ENCODE measurements at regions not wholly inside any gene's neighbourhood (a gene's known extent, or its start where the extent isn't known, plus 50 kb on each side); places are given as distances from the start of the nearest gene placed in this dataset.
A peak's percentile ranks its signal among the peaks of the same experiment; 100 is the strongest.
"Not testable (repeated sequence)": the region's sequence is repeated elsewhere in the genome, so short reads cannot be mapped to it uniquely, and the experiment has no call there.

- Histone ChIP-seq H3K4me3 (ENCODE audit: low read length) (no peak overlapping the region), H3K9ac (ENCODE audit: low read length) (no peak overlapping the region), H3K27ac (ENCODE audit: low read depth, low read length) (no peak overlapping the region), H3K23ac (ENCODE audit: low read length) (no peak overlapping the region), H3K4me2 (ENCODE audit: low read length) (no peak overlapping the region), H3K36me3 (ENCODE audit: control insufficient read depth, insufficient read depth, low read length) (no peaks in the 10 kb centered on the region), H2AK5ac (ENCODE audit: low read length) (no peak overlapping the region), H3K4ac (ENCODE audit: low read depth, low read length) (no peak overlapping the region), H4K5ac (ENCODE audit: low read length) (no peak overlapping the region), H4K8ac (ENCODE audit: low read depth, low read length) (no peak overlapping the region), H3K56ac (ENCODE audit: low read length) (no peak overlapping the region), H3K18ac (ENCODE audit: low read length) (no peak overlapping the region), H2BK120ac (ENCODE audit: low read depth, low read length) (no peak overlapping the region), H3K4me1 (ENCODE audit: control insufficient read depth, low read depth, low read length) (no peaks in the 10 kb centered on the region), H3K27me3 (ENCODE audit: insufficient read depth, low read length, poor library complexity) (no peaks in the 10 kb centered on the region), H3K79me1 (ENCODE audit: low read length) (no peaks in the 10 kb centered on the region), H2BK15ac (replicated peaks; ENCODE audit: low read depth) (no peak overlapping the region), H3K79me2 (ENCODE audit: control insufficient read depth, insufficient read depth, low read length) (no peaks in the 10 kb centered on the region), H2BK5ac (ENCODE audit: low read length) (no peak overlapping the region)
- no peak for DNase-seq
- WGBS (ENCODE audit: extremely low coverage, insufficient coverage, low lambda C conversion rate) = no CpG with 5 or more reads among the region's 2 CpGs
Measured at GRCh38 chr3:177890359-177890683, 645.9 kb upstream of the KCNMB2 start.

GRCh38 chr3:177891569-177891968 is 644.7 kb upstream of the KCNMB2 start:
- not testable (repeated sequence) for H3K56ac ChIP-seq (ENCODE audit: low read length); H3K4me1 ChIP-seq (ENCODE audit: control insufficient read depth, low read depth, low read length); H3K4ac ChIP-seq (ENCODE audit: low read depth, low read length); H3K4me2 ChIP-seq (ENCODE audit: low read length); H2BK5ac ChIP-seq (ENCODE audit: low read length); H3K4me3 ChIP-seq (ENCODE audit: low read length); H2BK120ac ChIP-seq (ENCODE audit: low read depth, low read length); H3K9ac ChIP-seq (ENCODE audit: low read length); H2BK15ac ChIP-seq (replicated peaks; ENCODE audit: low read depth); H2AK5ac ChIP-seq (ENCODE audit: low read length); H3K36me3 ChIP-seq (ENCODE audit: control insufficient read depth, insufficient read depth, low read length); H3K79me2 ChIP-seq (ENCODE audit: control insufficient read depth, insufficient read depth, low read length); H3K27ac ChIP-seq (ENCODE audit: low read depth, low read length); H3K23ac ChIP-seq (ENCODE audit: low read length); H4K5ac ChIP-seq (ENCODE audit: low read length); H3K79me1 ChIP-seq (ENCODE audit: low read length); H3K18ac ChIP-seq (ENCODE audit: low read length); H4K8ac ChIP-seq (ENCODE audit: low read depth, low read length); DNase-seq; H3K27me3 ChIP-seq (ENCODE audit: insufficient read depth, low read length, poor library complexity)
- WGBS (ENCODE audit: extremely low coverage, insufficient coverage, low lambda C conversion rate) = no CpG with 5 or more reads among the region's 29 CpGs

GRCh38 chr3:177893331-177893730 is 642.9 kb upstream of the KCNMB2 start:
- Histone ChIP-seq H3K23ac (ENCODE audit: low read length) (no peak overlapping the region), H3K79me2 (ENCODE audit: control insufficient read depth, insufficient read depth, low read length) (no peaks in the 10 kb centered on the region)
- peak; percentile 46 for DNase-seq

GRCh38 chr3:177894081-177894728 is 642.0 kb upstream of the KCNMB2 start:
- Histone ChIP-seq H2BK15ac (replicated peaks; ENCODE audit: low read depth) (no peak overlapping the region), H3K18ac (ENCODE audit: low read length) (no peak overlapping the region), H4K5ac (ENCODE audit: low read length) (no peak overlapping the region), H4K8ac (ENCODE audit: low read depth, low read length) (no peak overlapping the region), H3K4me1 (ENCODE audit: control insufficient read depth, low read depth, low read length) (no peaks in the 10 kb centered on the region), H2AK5ac (ENCODE audit: low read length) (no peak overlapping the region), H3K27ac (ENCODE audit: low read depth, low read length) (no peak overlapping the region), H3K4me2 (ENCODE audit: low read length) (no peak overlapping the region), H3K4ac (ENCODE audit: low read depth, low read length) (no peak overlapping the region), H3K9ac (ENCODE audit: low read length) (no peak overlapping the region), H3K79me2 (ENCODE audit: control insufficient read depth, insufficient read depth, low read length) (no peaks in the 10 kb centered on the region), H3K4me3 (ENCODE audit: low read length) (no peak overlapping the region), H3K27me3 (ENCODE audit: insufficient read depth, low read length, poor library complexity) (no peaks in the 10 kb centered on the region), H3K23ac (ENCODE audit: low read length) (no peak overlapping the region), H2BK120ac (ENCODE audit: low read depth, low read length) (no peak overlapping the region), H3K79me1 (ENCODE audit: low read length) (no peaks in the 10 kb centered on the region), H3K56ac (ENCODE audit: low read length) (no peak overlapping the region), H3K36me3 (ENCODE audit: control insufficient read depth, insufficient read depth, low read length) (no peaks in the 10 kb centered on the region), H2BK5ac (ENCODE audit: low read length) (no peak overlapping the region)
- 100% methylated on average over 1 of the region's 5 CpGs for WGBS (ENCODE audit: extremely low coverage, insufficient coverage, low lambda C conversion rate)
- no peak for DNase-seq

More at GRCh38 chr3:177893331-177893730, 642.9 kb upstream of the KCNMB2 start:
- Histone ChIP-seq H3K27me3 (ENCODE audit: insufficient read depth, low read length, poor library complexity) (no peaks in the 10 kb centered on the region), H3K18ac (ENCODE audit: low read length) (no peak overlapping the region), H4K8ac (ENCODE audit: low read depth, low read length) (no peak overlapping the region), H3K56ac (ENCODE audit: low read length) (no peak overlapping the region), H3K27ac (ENCODE audit: low read depth, low read length) (no peak overlapping the region), H3K79me1 (ENCODE audit: low read length) (no peaks in the 10 kb centered on the region), H2AK5ac (ENCODE audit: low read length) (no peak overlapping the region), H3K4me2 (ENCODE audit: low read length) (no peak overlapping the region), H3K9ac (ENCODE audit: low read length) (no peak overlapping the region), H2BK120ac (ENCODE audit: low read depth, low read length) (no peak overlapping the region), H3K4ac (ENCODE audit: low read depth, low read length) (no peak overlapping the region), H2BK15ac (replicated peaks; ENCODE audit: low read depth) (no peak overlapping the region), H3K4me3 (ENCODE audit: low read length) (no peak overlapping the region), H3K4me1 (ENCODE audit: control insufficient read depth, low read depth, low read length) (no peaks in the 10 kb centered on the region), H3K36me3 (ENCODE audit: control insufficient read depth, insufficient read depth, low read length) (no peaks in the 10 kb centered on the region), H4K5ac (ENCODE audit: low read length) (no peak overlapping the region), H2BK5ac (ENCODE audit: low read length) (no peak overlapping the region)
- no CpG with 5 or more reads among the region's 2 CpGs for WGBS (ENCODE audit: extremely low coverage, insufficient coverage, low lambda C conversion rate)

GRCh38 chr3:177898185-177898584 is 638.1 kb upstream of the KCNMB2 start:
- H3K23ac ChIP-seq (ENCODE audit: low read length) = no peak overlapping the region
- H2AK5ac ChIP-seq (ENCODE audit: low read length) = no peak overlapping the region
- H3K27me3 ChIP-seq (ENCODE audit: insufficient read depth, low read length, poor library complexity) = no peaks in the 10 kb centered on the region
- H4K5ac ChIP-seq (ENCODE audit: low read length) = no peak overlapping the region
- no peaks in the 10 kb centered on the region for H3K4me1 ChIP-seq (ENCODE audit: control insufficient read depth, low read depth, low read length)
- H3K4me3 ChIP-seq (ENCODE audit: low read length) = no peak overlapping the region
- H3K27ac ChIP-seq (ENCODE audit: low read depth, low read length) = no peak overlapping the region
- no peak overlapping the region for H3K56ac ChIP-seq (ENCODE audit: low read length)
- H2BK5ac ChIP-seq (ENCODE audit: low read length) = no peak overlapping the region
- no peaks in the 10 kb centered on the region for H3K79me2 ChIP-seq (ENCODE audit: control insufficient read depth, insufficient read depth, low read length)
- no peaks in the 10 kb centered on the region for H3K79me1 ChIP-seq (ENCODE audit: low read length)
- H3K36me3 ChIP-seq (ENCODE audit: control insufficient read depth, insufficient read depth, low read length) = no peaks in the 10 kb centered on the region
- WGBS (ENCODE audit: extremely low coverage, insufficient coverage, low lambda C conversion rate) = no CpG with 5 or more reads among the region's 1 CpG
- H3K18ac ChIP-seq (ENCODE audit: low read length) = no peak overlapping the region
- no peak overlapping the region for H4K8ac ChIP-seq (ENCODE audit: low read depth, low read length)
- H2BK15ac ChIP-seq (replicated peaks; ENCODE audit: low read depth) = no peak overlapping the region
- no peak overlapping the region for H3K9ac ChIP-seq (ENCODE audit: low read length)
- H3K4me2 ChIP-seq (ENCODE audit: low read length) = no peak overlapping the region
- no peak for DNase-seq
- H2BK120ac ChIP-seq (ENCODE audit: low read depth, low read length) = no peak overlapping the region
- no peak overlapping the region for H3K4ac ChIP-seq (ENCODE audit: low read depth, low read length)

Measured in mesendoderm (in vitro differentiated cells).